ENCODE measurements at regions not wholly inside any gene's neighbourhood (a gene's known extent, or its start where the extent isn't known, plus 50 kb on each side); places are given as distances from the start of the nearest gene placed in this dataset.

GRCh38 chr13:39866722-39867121, 211.3 kb downstream of the COG6 start:
- Histone ChIP-seq H3K4me3 (no peak overlapping the region), H3K4me1 (no peaks in the 10 kb centered on the region), H3K36me3 (no peaks in the 10 kb centered on the region), H3K27ac (no peak overlapping the region), H3K27me3 (no peaks in the 10 kb centered on the region), H3K9me3 (no peaks in the 10 kb centered on the region)
- no peak for DNase-seq
- 87 to 94% (median 89%) methylated on average over 1 of the region's 1 CpG for WGBS, 5 donors
- TF ChIP-seq CTCF (IDR thresholded peaks at IDR 0.05) = no peak
- TF ChIP-seq POLR2A (IDR thresholded peaks at IDR 0.05) = no peak
- TF ChIP-seq EP300 (IDR thresholded peaks at IDR 0.05) = no peak
- TF ChIP-seq POLR2AphosphoS5 (IDR thresholded peaks at IDR 0.05) = no peak
- intact Hi-C loops (cut with DNase I; ENCODE audit: low total_unique reads) = no loop called here

DNA sequence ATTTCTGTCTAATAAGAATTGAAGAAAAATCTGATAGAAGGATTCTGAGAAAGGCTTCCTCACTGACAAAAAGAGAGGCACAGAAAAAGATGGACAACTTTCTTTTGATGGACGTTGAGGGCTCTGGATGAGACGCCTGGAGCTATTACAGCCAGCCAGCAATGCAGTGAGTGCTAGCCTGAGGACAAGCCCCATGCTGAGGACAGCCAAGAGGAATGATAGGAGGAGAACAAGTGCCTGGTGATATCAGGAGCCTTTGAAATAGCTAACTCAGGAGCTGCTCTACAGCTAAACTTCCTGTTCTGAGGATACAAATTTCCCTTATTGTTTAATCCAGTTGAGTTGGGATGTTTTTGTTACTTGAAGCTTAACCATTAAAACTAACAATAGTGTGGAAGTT, 212.3 kb downstream of the COG6 start:
- TF ChIP-seq POLR2AphosphoS5 (IDR thresholded peaks at IDR 0.05) = no peak
- TF ChIP-seq CTCF (IDR thresholded peaks at IDR 0.05) = no peak
- no peak for TF ChIP-seq POLR2A (IDR thresholded peaks at IDR 0.05)
- no peak for TF ChIP-seq EP300 (IDR thresholded peaks at IDR 0.05)
- WGBS, 5 donors = 65 to 93% (median 85%) methylated on average over 2 of the region's 2 CpGs
- H3K9me3 ChIP-seq = no peaks in the 10 kb centered on the region
- no peaks in the 10 kb centered on the region for H3K36me3 ChIP-seq
- intact Hi-C loops (cut with DNase I; ENCODE audit: low total_unique reads) = no loop called here
- H3K4me3 ChIP-seq = no peak overlapping the region
- H3K4me1 ChIP-seq = no peaks in the 10 kb centered on the region
- DNase-seq = no peak
- no peak overlapping the region for H3K27ac ChIP-seq
- no peaks in the 10 kb centered on the region for H3K27me3 ChIP-seq

DNA sequence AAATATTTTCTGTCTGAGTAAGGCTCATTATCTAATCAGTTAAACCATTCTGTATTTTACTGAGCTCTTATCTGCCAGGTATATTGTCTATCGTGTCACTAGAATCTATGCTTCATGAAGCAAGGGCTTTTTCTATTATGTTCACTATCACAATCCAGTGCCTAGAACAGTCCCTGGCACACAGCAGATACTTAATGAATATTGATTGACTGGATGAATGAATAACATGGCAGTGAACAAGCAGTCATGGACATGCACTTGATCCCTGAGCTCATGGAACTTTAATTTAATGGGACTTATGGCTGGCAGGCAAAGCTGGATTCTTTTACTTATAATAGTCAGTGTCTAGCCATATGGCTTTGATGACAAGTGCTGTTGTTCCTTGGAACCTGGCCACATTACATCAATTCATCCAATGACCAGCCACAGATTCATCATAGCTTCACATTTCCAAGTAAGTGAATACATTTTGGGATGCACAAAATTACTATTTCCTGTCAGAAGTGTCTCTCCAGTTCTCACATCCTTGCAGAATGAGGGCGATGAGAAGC, 214.8 kb downstream of the COG6 start:
- Histone ChIP-seq H3K36me3 (no peaks in the 10 kb centered on the region), H3K27me3 (no peaks in the 10 kb centered on the region)
- no peak for TF ChIP-seq POLR2AphosphoS5 (IDR thresholded peaks at IDR 0.05)
- no peak for TF ChIP-seq EP300 (IDR thresholded peaks at IDR 0.05)
- TF ChIP-seq POLR2A (IDR thresholded peaks at IDR 0.05) = no peak
- TF ChIP-seq CTCF (IDR thresholded peaks at IDR 0.05) = no peak

GRCh38 chr13:39874331-39875053, 219.0 kb downstream of the COG6 start:
- intact Hi-C loops (cut with DNase I; ENCODE audit: low total_unique reads) = no loop called here
- TF ChIP-seq POLR2A (IDR thresholded peaks at IDR 0.05) = no peak
- TF ChIP-seq EP300 (IDR thresholded peaks at IDR 0.05) = no peak
- no peak for TF ChIP-seq CTCF (IDR thresholded peaks at IDR 0.05)
- no peak for TF ChIP-seq POLR2AphosphoS5 (IDR thresholded peaks at IDR 0.05)
- no peak overlapping the region for H3K27ac ChIP-seq
- no peak overlapping the region for H3K4me3 ChIP-seq
- no peaks in the 10 kb centered on the region for H3K36me3 ChIP-seq
- peaks cover 0 to 5% (median 0%) of the 10 kb centered on the region in 4 donors for H3K4me1 ChIP-seq
- no peaks in the 10 kb centered on the region for H3K27me3 ChIP-seq
- no peak for DNase-seq
- H3K9me3 ChIP-seq = no peaks in the 10 kb centered on the region
- 75 to 90% (median 85%) methylated on average over 3 of the region's 3 CpGs for WGBS, 5 donors

More for the DNA sequence above, 214.8 kb downstream of the COG6 start:
- Histone ChIP-seq H3K27ac (no peak overlapping the region), H3K4me3 (no peak overlapping the region), H3K9me3 (no peaks in the 10 kb centered on the region), H3K4me1 (peaks cover 0 to 5% (median 0%) of the 10 kb centered on the region in 4 donors)
- no peak for DNase-seq
- intact Hi-C loops (cut with DNase I; ENCODE audit: low total_unique reads) = no loop called here
- 52 to 68% (median 64%) methylated on average over 2 of the region's 2 CpGs for WGBS, 5 donors
